Effector memory CD8-positive, alpha-beta T cell (primary cell): ENCODE measurements at regions not wholly inside any gene's neighbourhood (a gene's known extent, or its start where the extent isn't known, plus 50 kb on each side); places are given as distances from the start of the nearest gene placed in this dataset.

Experiments
- ATAC-seq: fragments of 150-1000 bp; cut with Tn5 transposase; replicated peaks from 2 replicates; pipeline ENCODE4 v1.10.0; 2021; ENCODE audit warnings: mild to moderate bottlenecking, moderate library complexity
- DNase-seq, 3 experiments: peaks; one replicate each; pipeline ENCODE4 v3.0.0; 2021
- H3K27ac Mint-ChIP-seq, 2 donors: one replicate each; pipeline ENCODE4 v1.8.0; 2022; ENCODE audit warnings: mild to moderate bottlenecking in 2 of 2, mixed read lengths in 2 of 2, moderate library complexity in 2 of 2
- H3K27me3 Mint-ChIP-seq, 2 donors: one replicate each; pipeline ENCODE4 v1.8.0; 2022; ENCODE audit warnings: mixed read lengths in 2 of 2
- H3K36me3 Mint-ChIP-seq: one replicate; pipeline ENCODE4 v1.8.0; 2022; ENCODE audit warnings: mild to moderate bottlenecking, moderate library complexity, mixed read lengths; ENCODE audit not compliant: insufficient read depth
- H3K4me1 Mint-ChIP-seq, 2 donors: one replicate each; pipeline ENCODE4 v1.8.0; 2022; ENCODE audit warnings: low read depth in 2 of 2, mixed read lengths in 2 of 2
- H3K4me3 Mint-ChIP-seq, 2 donors: one replicate each; pipeline ENCODE4 v1.8.0; 2022; ENCODE audit warnings: mild to moderate bottlenecking in 2 of 2, mixed read lengths in 2 of 2, moderate library complexity in 2 of 2
- H3K9me3 Mint-ChIP-seq, 2 donors: one replicate each; pipeline ENCODE4 v1.8.0; 2022; ENCODE audit warnings: mixed read lengths in 2 of 2

- Mint-ChIP-seq H3K36me3 (no peaks in the 10 kb centered on the region), H3K4me3 (no peak overlapping the region), H3K9me3 (no peaks in the 10 kb centered on the region), H3K4me1 (no peaks in the 10 kb centered on the region), H3K27ac (no peak overlapping the region), H3K27me3 (peaks cover 0 to 7% of the 10 kb centered on the region in 2 donors)
- no peak for ATAC-seq
- no peak for DNase-seq
Measured at GRCh38 chr11:10641912-10642697, 51.5 kb downstream of the IRAG1 start.

GRCh38 chr11:10641177-10641911 lies 52.2 kb downstream of the IRAG1 start:
- DNase-seq (no peak), ATAC-seq (no peak)
- Mint-ChIP-seq H3K27me3 (peaks cover 0 to 5% of the 10 kb centered on the region in 2 donors), H3K9me3 (no peaks in the 10 kb centered on the region), H3K4me1 (no peaks in the 10 kb centered on the region), H3K4me3 (no peak overlapping the region), H3K36me3 (no peaks in the 10 kb centered on the region), H3K27ac (no peak overlapping the region)

DNA sequence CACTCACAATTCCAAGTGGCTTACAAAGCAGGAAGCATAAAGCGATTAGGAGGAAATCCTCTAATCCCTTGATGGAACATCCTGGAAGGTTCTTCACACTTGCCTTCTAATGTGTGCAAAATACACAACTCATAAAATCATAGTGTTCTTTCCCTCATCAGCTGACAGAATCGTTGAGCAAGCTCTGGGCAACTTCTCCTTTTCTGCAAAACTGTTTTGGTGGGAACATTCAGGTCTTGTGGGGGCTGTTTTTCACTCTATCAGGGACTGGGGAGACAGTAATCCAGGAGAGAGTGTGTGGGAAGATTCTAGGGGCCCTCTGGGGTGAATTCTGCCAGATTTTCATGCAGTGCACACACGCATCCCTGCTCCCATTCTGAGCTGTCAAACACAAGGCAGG lies 53.2 kb downstream of the IRAG1 start:
- no peak overlapping the region for H3K4me3 Mint-ChIP-seq
- H3K9me3 Mint-ChIP-seq: no peaks in the 10 kb centered on the region
- no peaks in the 10 kb centered on the region for H3K36me3 Mint-ChIP-seq
- H3K27me3 Mint-ChIP-seq: peaks cover 5 to 7% of the 10 kb centered on the region in 2 donors
- ATAC-seq (no peak), DNase-seq (no peak)
- H3K4me1 Mint-ChIP-seq: no peaks in the 10 kb centered on the region
- no peak overlapping the region for H3K27ac Mint-ChIP-seq

DNA sequence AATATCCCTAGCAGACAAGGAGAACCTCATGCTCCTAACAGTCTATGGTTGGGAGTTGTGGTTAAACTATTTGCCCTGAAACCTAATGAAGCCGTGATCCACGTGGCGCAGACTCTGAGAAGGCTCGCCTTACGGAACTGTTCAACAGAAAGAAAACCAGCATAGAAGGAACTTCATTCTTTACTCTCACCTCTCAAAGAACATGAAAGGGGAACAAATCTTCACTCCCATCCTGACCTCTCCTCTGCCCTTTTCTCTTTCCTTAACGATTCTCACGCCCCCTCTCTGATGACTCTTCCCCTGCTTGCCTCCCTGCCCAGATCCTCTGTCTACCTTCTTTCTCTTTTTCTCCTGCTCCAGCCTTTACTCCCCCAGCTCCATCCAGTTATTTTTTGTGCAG lies 54.2 kb downstream of the IRAG1 start:
- no peak for ATAC-seq
- no peak overlapping the region for H3K4me3 Mint-ChIP-seq
- H3K27ac Mint-ChIP-seq: no peak overlapping the region

GRCh38 chr11:10638316-10638925 lies 55.1 kb downstream of the IRAG1 start:
- H3K36me3 Mint-ChIP-seq: no peaks in the 10 kb centered on the region

More for the DNA sequence above, 54.2 kb downstream of the IRAG1 start:
- no peak for DNase-seq
- Mint-ChIP-seq H3K27me3 (peaks cover 11 to 12% of the 10 kb centered on the region in 2 donors), H3K9me3 (no peaks in the 10 kb centered on the region), H3K36me3 (no peaks in the 10 kb centered on the region), H3K4me1 (no peaks in the 10 kb centered on the region)

DNA sequence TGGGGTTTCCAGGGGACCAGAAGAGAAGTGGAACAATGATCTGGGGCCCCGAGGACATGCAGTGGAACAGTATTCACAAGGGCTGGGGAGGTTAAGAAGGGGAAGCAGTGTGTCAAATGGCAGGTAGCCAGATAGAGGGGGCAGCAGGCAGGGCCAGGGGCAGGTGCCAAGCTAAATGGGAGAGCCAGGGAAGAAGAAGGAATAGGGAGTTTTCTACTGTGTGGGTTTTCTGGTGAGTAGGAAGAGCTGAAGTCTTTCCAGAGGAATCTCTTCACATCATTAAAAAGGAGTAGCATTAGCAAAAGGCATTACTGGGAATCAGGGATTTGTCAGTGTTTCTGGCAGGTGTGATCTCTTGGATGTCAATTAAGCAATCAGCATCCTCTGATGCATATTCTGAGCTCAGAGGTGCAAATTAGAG lies 55.8 kb downstream of the IRAG1 start:
- Mint-ChIP-seq H3K9me3 (no peaks in the 10 kb centered on the region), H3K27me3 (peaks cover 12 to 14% of the 10 kb centered on the region in 2 donors), H3K4me3 (no peak overlapping the region), H3K4me1 (no peaks in the 10 kb centered on the region), H3K36me3 (no peaks in the 10 kb centered on the region), H3K27ac (no peak overlapping the region)
- DNase-seq (no peak), ATAC-seq (no peak)

More at GRCh38 chr11:10638316-10638925, 55.1 kb downstream of the IRAG1 start:
- DNase-seq: no peak
- no peak for ATAC-seq
- Mint-ChIP-seq H3K4me3 (no peak overlapping the region), H3K9me3 (no peaks in the 10 kb centered on the region), H3K27ac (no peak overlapping the region), H3K27me3 (peaks cover 12 to 14% of the 10 kb centered on the region in 2 donors), H3K4me1 (no peaks in the 10 kb centered on the region)

DNA sequence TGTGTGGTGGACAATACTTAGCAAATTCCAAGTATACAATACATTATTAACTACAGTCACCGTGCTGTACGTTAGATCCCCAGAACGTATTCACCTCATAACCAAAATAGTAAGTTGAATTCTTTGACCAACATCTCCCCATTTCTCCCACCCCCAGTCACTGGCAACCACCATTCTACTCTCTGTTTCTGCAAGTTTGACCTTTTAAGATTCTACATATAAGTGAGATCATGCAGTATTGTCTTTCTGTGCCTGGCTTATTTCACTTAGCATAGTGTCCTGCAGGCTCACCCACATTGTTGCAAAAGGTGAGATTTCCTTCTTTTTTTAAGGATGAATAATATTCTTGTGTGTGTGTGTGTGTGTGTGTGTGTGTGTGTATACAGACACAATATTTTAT lies 59.1 kb downstream of the IRAG1 start:
- Mint-ChIP-seq H3K36me3 (no peaks in the 10 kb centered on the region), H3K27ac (no peak overlapping the region), H3K4me1 (peaks cover 0 to 4% of the 10 kb centered on the region in 2 donors), H3K4me3 (no peak overlapping the region), H3K27me3 (peaks cover 25 to 28% of the 10 kb centered on the region in 2 donors), H3K9me3 (no peaks in the 10 kb centered on the region)
- DNase-seq (no peak), ATAC-seq (no peak)

- no peak for ATAC-seq
- Mint-ChIP-seq H3K4me3 (no peak overlapping the region), H3K27me3 (peaks cover 25 to 28% of the 10 kb centered on the region in 2 donors), H3K9me3 (no peaks in the 10 kb centered on the region), H3K4me1 (peaks cover 0 to 4% of the 10 kb centered on the region in 2 donors), H3K36me3 (no peaks in the 10 kb centered on the region), H3K27ac (no peak overlapping the region)
- no peak for DNase-seq
Measured at GRCh38 chr11:10633261-10633660, 60.3 kb downstream of the IRAG1 start.

- H3K27me3 Mint-ChIP-seq: peaks cover 25 to 28% of the 10 kb centered on the region in 2 donors
- no peak overlapping the region for H3K4me3 Mint-ChIP-seq
- DNase-seq (no peak), ATAC-seq (no peak)
- H3K27ac Mint-ChIP-seq: no peak overlapping the region
- no peaks in the 10 kb centered on the region for H3K9me3 Mint-ChIP-seq
- H3K36me3 Mint-ChIP-seq: no peaks in the 10 kb centered on the region
- H3K4me1 Mint-ChIP-seq: peaks cover 0 to 4% of the 10 kb centered on the region in 2 donors
Measured at GRCh38 chr11:10632483-10632882, 61.1 kb downstream of the IRAG1 start.

DNA sequence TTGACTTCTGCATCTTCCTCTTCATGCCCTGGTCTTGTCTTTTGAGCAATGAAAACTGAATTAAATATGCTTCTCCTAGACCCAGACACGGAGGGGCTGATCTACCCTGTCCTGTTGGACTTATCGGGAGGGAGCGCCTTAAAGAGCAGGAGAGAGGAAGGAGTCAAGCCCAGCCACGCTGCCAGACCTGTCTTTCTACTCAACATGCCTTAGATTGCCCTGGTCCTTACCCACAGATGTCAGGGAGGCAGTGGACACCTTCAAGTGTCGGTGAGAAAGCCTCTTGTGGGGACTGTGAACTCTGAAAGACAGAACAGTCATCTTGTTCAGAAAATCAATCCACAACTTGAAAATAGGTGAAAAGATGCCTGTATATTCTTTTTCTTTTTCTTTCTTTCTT lies 61.8 kb downstream of the IRAG1 start:
- Mint-ChIP-seq H3K4me1 (peaks cover 0 to 4% of the 10 kb centered on the region in 2 donors), H3K9me3 (no peaks in the 10 kb centered on the region), H3K27me3 (peaks cover 25 to 28% of the 10 kb centered on the region in 2 donors), H3K36me3 (no peaks in the 10 kb centered on the region), H3K4me3 (no peak overlapping the region), H3K27ac (no peak overlapping the region)
- ATAC-seq (no peak), DNase-seq (no peak)

GRCh38 chr11:10629411-10630002 lies 61.0 kb upstream of the LYVE1 start:
- no peaks in the 10 kb centered on the region for H3K9me3 Mint-ChIP-seq
- peaks cover 15 to 16% of the 10 kb centered on the region in 2 donors for H3K27me3 Mint-ChIP-seq
- H3K36me3 Mint-ChIP-seq: no peaks in the 10 kb centered on the region
- no peak for ATAC-seq
- H3K27ac Mint-ChIP-seq: peak overlapping the region in 1 of 2 donors; percentile 29
- no peak overlapping the region for H3K4me3 Mint-ChIP-seq
- no peak for DNase-seq
- peaks cover 0 to 4% of the 10 kb centered on the region in 2 donors for H3K4me1 Mint-ChIP-seq

GRCh38 chr11:10628508-10629236 lies 60.2 kb upstream of the LYVE1 start:
- no peaks in the 10 kb centered on the region for H3K36me3 Mint-ChIP-seq
- ATAC-seq (no peak), DNase-seq (no peak)
- H3K27ac Mint-ChIP-seq: no peak overlapping the region
- no peaks in the 10 kb centered on the region for H3K9me3 Mint-ChIP-seq
- peaks cover 3 to 4% of the 10 kb centered on the region in 2 donors for H3K4me1 Mint-ChIP-seq
- no peak overlapping the region for H3K4me3 Mint-ChIP-seq
- H3K27me3 Mint-ChIP-seq: peaks cover 11 to 16% of the 10 kb centered on the region in 2 donors

GRCh38 chr11:10627816-10628215 lies 59.4 kb upstream of the LYVE1 start:
- Mint-ChIP-seq H3K4me1 (peaks cover 12 to 13% of the 10 kb centered on the region in 2 donors), H3K4me3 (no peak overlapping the region)

More at GRCh38 chr11:10627816-10628215, 59.4 kb upstream of the LYVE1 start:
- no peaks in the 10 kb centered on the region for H3K36me3 Mint-ChIP-seq
- H3K27ac Mint-ChIP-seq: no peak overlapping the region
- ATAC-seq (no peak), DNase-seq (no peak)
- H3K9me3 Mint-ChIP-seq: no peaks in the 10 kb centered on the region
- peaks cover 11 to 16% of the 10 kb centered on the region in 2 donors for H3K27me3 Mint-ChIP-seq
